Effector memory CD4-positive, alpha-beta T cell (primary cell): ENCODE measurements at regions not wholly inside any gene's neighbourhood (a gene's known extent, or its start where the extent isn't known, plus 50 kb on each side); places are given as distances from the start of the nearest gene placed in this dataset.
A peak's percentile ranks its signal among the peaks of the same experiment; 100 is the strongest.
"Not testable (repeated sequence)": the region's sequence is repeated elsewhere in the genome, so short reads cannot be mapped to it uniquely, and the experiment has no call there.

ENCODE experiments used
- DNase-seq, 3 donors: peaks; one replicate each; pipeline ENCODE4 v3.0.0-alpha.2; 2020
- H3K27ac ChIP-seq: 2 replicates; pipeline ENCODE4 v1.7.0; 2013; ENCODE audit warnings: mild to moderate bottlenecking, low read length, moderate library complexity; ENCODE audit not compliant: insufficient read depth, poor library complexity, severe bottlenecking
- H3K27me3 ChIP-seq: replicated peaks from 2 replicates; pipeline ENCODE4 v1.7.0; 2013; ENCODE audit warnings: mild to moderate bottlenecking, low read length; ENCODE audit not compliant: insufficient read depth, control insufficient read depth, poor library complexity, severe bottlenecking
- H3K36me3 ChIP-seq: 2 replicates; pipeline ENCODE4 v1.7.0; 2013; ENCODE audit warnings: mild to moderate bottlenecking, low read length, moderate library complexity; ENCODE audit not compliant: control insufficient read depth, insufficient read depth
- H3K4me1 ChIP-seq: 2 replicates; pipeline ENCODE4 v1.7.0; 2013; ENCODE audit warnings: low read length, mild to moderate bottlenecking; ENCODE audit not compliant: control insufficient read depth, insufficient read depth, poor library complexity, severe bottlenecking
- H3K4me3 ChIP-seq: 2 replicates; pipeline ENCODE4 v1.7.0; 2013; ENCODE audit warnings: low read length, low read depth, mild to moderate bottlenecking; ENCODE audit not compliant: insufficient read depth, poor library complexity, severe bottlenecking
- H3K9me3 ChIP-seq: 2 replicates; pipeline ENCODE4 v1.7.0; 2013; ENCODE audit warnings: mild to moderate bottlenecking, low read length, moderate library complexity; ENCODE audit not compliant: control insufficient read depth

DNA sequence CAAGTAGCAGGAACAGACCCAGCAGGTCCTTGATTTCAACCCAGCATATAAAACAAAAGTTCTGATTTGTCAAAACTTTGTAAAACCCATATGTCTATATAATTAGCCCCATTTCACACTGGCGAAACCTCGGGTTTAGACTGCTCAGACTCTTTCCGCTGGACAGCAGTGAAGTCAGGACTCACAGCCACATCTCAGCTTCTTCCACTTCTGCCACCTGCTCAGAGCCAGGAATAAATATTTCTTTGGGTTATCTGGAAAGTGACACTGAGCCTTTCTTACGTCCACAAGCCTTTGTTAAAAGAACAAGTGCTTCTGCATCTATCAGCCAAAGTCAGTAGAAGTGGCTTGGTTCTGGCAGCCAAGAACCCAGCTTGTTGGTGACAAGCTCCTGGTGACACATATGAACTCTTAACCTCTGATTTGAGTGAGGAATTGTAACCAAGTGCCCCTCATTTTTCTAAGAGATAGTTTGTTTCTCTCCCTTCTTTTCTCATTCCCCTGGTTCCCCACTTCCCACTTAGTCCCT is 118.1 kb upstream of the CHD2 start:
- no peak for DNase-seq
- H3K4me1 ChIP-seq, result no peaks in the 10 kb centered on the region
- no peaks in the 10 kb centered on the region for H3K9me3 ChIP-seq
- no peaks in the 10 kb centered on the region for H3K36me3 ChIP-seq
- H3K4me3 ChIP-seq, result no peak overlapping the region
- no peak overlapping the region for H3K27ac ChIP-seq
- H3K27me3 ChIP-seq, result no peaks in the 10 kb centered on the region

- H3K36me3 ChIP-seq, result no peaks in the 10 kb centered on the region
- H3K4me1 ChIP-seq, result no peaks in the 10 kb centered on the region
- no peak overlapping the region for H3K27ac ChIP-seq
- H3K4me3 ChIP-seq, result no peak overlapping the region
- no peaks in the 10 kb centered on the region for H3K27me3 ChIP-seq
- no peaks in the 10 kb centered on the region for H3K9me3 ChIP-seq
- no peak for DNase-seq
These were observed 113.0 kb upstream of the CHD2 start for GRCh38 chr15:92787116-92787515.

DNA sequence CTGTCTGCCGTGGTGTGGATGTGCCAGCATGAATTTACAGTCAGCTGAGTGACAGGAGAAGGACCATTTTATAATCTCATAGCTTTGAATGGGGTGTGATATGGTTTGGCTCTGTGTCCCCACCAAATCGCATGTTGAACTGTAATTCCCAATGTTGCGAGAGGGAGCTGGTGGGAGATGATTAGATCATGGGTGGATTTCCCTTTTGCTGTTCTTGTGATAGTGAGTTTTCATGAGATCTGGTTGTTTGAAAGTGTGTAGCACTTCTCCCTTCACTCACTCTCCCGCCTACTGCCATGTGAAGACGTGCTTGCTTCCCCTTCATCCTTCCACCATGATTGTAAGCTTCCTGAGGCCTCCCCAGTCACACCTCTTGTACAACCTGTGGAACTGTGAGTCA is 111.9 kb upstream of the CHD2 start:
- Histone ChIP-seq H3K9me3 (no peaks in the 10 kb centered on the region), H3K27ac (no peak overlapping the region), H3K36me3 (no peaks in the 10 kb centered on the region)

GRCh38 chr15:92788793-92789192 is 111.3 kb upstream of the CHD2 start:
- H3K9me3 ChIP-seq, H3K4me3 ChIP-seq, DNase-seq, H3K36me3 ChIP-seq, H3K4me1 ChIP-seq, H3K27me3 ChIP-seq, H3K27ac ChIP-seq: not testable (repeated sequence)

More for the DNA sequence above, 111.9 kb upstream of the CHD2 start:
- DNase-seq, result no peak
- Histone ChIP-seq H3K27me3 (no peaks in the 10 kb centered on the region), H3K4me1 (no peaks in the 10 kb centered on the region), H3K4me3 (no peak overlapping the region)

- Histone ChIP-seq H3K27ac (no peak overlapping the region), H3K27me3 (no peaks in the 10 kb centered on the region), H3K36me3 (no peaks in the 10 kb centered on the region), H3K9me3 (no peaks in the 10 kb centered on the region), H3K4me3 (no peak overlapping the region), H3K4me1 (no peaks in the 10 kb centered on the region)
- no peak for DNase-seq
These were observed 103.9 kb upstream of the CHD2 start for GRCh38 chr15:92796161-92796611.

DNA sequence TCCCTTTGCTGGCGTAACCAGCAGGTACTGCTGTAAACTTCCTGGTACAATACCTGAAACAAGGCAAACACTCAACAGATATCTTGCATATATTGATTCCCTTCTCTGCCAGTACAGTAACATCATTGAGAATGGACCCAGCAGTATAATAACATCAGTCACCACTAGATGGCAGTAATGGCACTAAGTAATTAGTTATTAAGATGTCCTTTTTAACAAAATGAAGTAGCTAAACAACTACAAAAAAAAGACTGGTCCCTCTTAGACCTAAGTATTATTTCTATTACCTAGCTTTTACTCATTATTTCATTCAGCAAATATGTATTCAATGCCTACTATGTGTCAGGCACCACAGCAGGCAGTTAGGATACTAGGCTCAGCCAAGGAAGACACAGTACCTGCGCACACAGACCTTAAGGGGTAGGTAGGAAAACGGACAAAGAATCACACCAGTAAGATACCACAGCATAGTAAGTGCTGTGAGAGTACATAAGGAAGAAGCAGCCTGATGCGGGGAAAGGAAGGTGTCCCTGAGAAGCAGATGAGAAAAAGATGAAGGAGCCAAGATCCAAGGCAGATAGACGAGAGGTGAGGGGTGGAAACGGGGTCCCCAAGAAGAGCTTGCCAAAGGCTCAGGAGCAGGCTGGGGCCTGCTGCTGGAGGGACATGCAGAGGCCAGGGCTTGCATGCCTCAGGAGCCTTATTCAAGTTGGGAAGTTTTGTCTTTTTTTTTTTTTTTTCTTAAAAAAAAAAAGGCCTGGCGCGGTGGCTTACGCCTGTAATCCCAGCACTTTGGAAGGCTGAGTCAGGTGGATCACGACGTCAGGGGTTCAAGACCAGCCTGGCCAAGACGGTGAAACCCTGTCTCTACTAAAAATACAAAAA is 102.7 kb upstream of the CHD2 start:
- Histone ChIP-seq H3K27ac (no peak overlapping the region), H3K9me3 (no peaks in the 10 kb centered on the region)
- peak in 2 of 3 donors; percentile 9 to 19 for DNase-seq

DNA sequence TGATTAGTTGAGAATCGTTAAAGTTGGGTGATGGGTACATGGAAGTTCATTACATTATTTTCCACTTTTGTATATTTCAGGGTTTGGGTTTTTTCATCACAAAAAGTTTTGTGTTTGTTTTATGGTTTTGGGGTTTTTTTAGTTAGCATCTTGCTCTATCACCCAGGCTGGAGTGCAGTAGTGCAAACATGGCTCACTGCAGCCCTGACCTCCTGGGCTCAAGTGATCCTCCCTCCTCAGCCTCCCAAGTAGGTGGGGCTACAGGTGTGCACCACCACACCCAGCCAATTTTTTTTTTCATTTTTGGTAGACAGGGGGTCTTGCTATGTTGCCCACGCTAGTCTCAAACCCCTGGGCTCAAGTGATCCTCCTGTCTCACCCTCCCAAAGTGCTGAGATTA is 100.1 kb upstream of the CHD2 start:
- H3K36me3 ChIP-seq, result no peaks in the 10 kb centered on the region
- H3K4me3 ChIP-seq, result no peak overlapping the region
- H3K4me1 ChIP-seq, result peaks cover 4% of the 10 kb centered on the region
- H3K27ac ChIP-seq, result no peak overlapping the region
- H3K9me3 ChIP-seq, result no peaks in the 10 kb centered on the region
- H3K27me3 ChIP-seq, result no peaks in the 10 kb centered on the region
- DNase-seq, result no peak

More for the DNA sequence above, 102.7 kb upstream of the CHD2 start:
- Histone ChIP-seq H3K4me1 (no peaks in the 10 kb centered on the region), H3K36me3 (no peaks in the 10 kb centered on the region), H3K4me3 (no peak overlapping the region), H3K27me3 (no peaks in the 10 kb centered on the region)

- H3K27ac ChIP-seq, H3K27me3 ChIP-seq, H3K4me1 ChIP-seq, H3K36me3 ChIP-seq, H3K9me3 ChIP-seq, H3K4me3 ChIP-seq, DNase-seq: not testable (repeated sequence)
These were observed 99.6 kb upstream of the CHD2 start for GRCh38 chr15:92800416-92801055.

GRCh38 chr15:92801056-92801773 is 98.9 kb upstream of the CHD2 start:
- not testable (repeated sequence) for H3K27ac ChIP-seq, DNase-seq, H3K9me3 ChIP-seq, H3K4me3 ChIP-seq, H3K4me1 ChIP-seq, H3K36me3 ChIP-seq, H3K27me3 ChIP-seq
